GM19351 (cell line): ENCODE measurements at regions not wholly inside any gene's neighbourhood (a gene's known extent, or its start where the extent isn't known, plus 50 kb on each side); places are given as distances from the start of the nearest gene placed in this dataset.

ENCODE experiments used
- ATAC-seq: cut with Tn5 transposase; IDR thresholded peaks from one replicate; pipeline ENCODE4 v1.9.1; 2021; ENCODE audit warnings: mild to moderate bottlenecking, moderate library complexity; ENCODE audit not compliant: unreplicated experiment

DNA sequence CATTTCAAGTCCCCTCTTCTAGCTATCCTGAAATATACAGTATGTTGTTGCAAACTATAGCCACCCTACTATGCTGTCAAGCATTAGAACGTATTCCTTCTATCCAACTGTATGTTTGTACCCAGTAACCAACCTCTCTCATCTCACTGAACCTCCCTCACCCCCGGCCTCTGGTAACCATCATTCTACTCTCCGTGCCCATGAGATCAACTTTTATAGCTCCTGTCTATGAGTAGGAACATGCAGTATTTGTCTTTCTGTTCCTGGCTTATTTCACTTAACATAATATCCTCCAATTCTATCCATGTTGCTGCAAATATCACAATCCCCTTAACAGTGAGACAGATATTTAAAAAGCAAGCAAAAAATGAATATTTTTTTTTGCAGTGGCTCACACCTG is 196.9 kb downstream of the PAX1 start:
- no peak for ATAC-seq

DNA sequence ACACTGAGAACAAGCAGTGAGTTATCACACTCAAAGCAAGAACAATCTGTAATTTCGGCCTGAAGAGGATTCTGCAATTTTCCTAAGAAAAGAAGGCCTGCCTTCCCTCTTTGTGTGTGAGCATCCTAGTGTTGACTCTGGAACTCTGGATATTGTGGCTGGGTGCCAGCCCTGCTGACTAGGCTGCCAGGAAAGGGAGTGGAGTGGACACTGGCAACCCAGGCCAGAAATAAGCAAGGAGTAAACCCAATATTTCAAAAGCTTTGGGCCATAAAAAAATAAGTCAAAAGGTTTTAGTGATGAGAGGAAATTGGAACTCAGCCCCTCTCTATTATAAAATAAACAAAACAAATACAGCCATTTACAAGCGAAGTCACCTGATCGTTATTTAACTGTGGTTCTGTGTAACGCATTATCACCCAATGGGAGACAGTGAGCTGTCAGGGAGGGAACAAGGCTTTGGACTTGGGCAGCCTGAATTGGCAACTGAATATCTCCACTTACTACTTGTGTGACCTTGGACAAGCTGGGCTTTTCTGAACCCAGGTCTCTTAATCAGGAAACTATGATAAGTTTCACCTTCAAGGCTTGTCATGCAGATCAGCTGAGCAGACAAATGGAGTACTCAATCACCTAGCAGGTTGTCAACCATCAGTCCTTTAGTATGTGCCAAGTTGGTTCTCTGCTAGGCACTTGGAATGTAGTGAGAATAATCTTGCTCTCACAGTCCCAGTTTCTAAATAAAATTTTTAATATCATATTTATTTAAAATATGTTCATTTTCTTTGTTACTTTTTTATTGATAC is 196.2 kb downstream of the PAX1 start:
- no peak for ATAC-seq

DNA sequence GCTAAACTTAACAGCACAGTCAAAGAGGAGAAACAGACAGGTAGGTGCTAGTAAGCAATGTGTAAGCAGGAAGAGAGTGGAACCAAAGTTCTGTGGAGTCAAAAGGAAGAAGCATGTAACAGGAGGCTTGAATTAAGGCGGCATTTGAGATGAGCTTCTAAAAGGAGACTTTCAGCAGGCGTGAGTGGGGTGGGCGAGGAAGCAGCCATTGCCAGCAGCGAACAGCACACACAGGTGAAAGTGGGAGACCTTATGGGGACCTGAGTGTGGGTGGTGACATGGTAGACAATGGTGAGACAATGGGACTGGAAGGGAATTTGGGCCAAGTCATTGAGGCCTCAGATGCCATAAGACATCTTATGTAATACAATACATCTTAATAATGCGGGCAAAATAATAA is 195.0 kb downstream of the PAX1 start:
- no peak for ATAC-seq

DNA sequence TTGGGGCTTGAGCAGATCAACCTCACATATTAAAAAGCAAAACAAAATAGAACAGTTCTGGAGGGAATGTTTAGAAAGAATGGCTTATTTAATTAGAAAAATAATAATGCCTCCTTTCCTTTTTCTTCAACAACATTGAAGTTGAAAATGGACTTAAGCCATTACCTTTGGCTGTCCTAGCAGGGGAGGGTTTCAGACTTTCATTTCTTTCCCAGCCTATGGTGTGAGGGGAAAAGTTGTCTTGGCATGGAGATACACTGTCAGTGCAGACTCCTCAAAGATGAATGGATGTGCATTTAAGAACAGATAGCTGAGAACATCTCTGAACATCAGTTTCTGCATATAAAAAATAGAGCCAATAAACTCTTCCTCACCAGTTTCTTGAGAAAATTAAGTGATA is 169.5 kb downstream of the PAX1 start:
- ATAC-seq = no peak

DNA sequence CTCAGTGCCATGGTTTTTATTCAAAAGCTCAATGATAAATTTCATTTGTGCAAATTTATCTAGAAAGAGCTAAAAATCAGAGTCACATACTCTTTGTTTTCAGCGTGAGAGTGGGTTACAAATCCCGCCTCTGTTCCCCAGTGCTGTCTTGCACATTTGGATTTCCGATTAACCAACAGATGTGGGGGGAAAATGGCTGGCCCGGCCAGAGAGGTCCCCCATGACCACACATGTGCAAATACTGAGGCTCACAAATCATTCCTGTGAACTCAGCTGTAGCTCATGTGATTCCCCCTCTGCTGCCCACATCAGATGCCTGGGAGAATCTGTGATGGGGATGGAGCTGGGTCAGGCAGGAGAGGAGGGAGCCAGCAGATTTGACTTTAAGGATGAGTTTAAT is 168.7 kb downstream of the PAX1 start:
- no peak for ATAC-seq

DNA sequence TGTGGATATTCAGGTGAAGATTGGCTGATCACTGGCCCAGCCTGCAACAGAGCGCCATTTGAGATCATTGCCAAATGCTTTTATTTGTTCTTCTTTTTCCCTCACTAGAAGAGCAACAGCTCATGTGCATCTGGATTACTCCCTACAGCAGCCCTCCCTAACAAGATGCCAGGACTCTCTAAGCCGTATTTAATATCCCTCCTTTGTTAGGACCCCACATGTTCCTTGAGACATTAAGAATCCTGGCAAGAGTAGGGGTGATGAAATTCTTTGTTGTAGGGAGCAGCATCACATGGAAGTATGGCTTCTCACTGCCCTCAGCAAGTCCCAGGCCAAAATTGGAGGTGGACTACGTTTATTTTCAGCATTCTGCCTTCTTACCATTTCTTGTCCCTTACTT is 167.8 kb downstream of the PAX1 start:
- no peak for ATAC-seq

DNA sequence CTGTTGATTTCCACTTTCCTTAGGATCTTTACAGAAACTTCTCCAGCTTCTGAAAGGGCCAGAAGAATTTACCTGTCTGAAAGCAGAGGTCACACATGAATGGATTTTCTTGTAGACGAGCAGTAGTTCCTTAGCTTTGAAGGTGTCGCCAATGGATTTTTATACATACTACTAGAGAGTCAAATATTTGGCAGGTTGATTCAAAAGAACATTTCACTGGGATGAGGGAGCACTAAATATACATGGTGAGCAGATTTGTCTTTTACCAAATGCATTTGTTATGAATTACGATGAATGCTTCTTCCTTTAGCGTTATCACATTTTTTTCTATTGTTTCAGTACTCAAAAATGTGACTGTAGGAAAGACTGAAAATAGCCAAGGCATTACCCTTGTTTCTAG is 162.3 kb downstream of the PAX1 start:
- no peak for ATAC-seq

DNA sequence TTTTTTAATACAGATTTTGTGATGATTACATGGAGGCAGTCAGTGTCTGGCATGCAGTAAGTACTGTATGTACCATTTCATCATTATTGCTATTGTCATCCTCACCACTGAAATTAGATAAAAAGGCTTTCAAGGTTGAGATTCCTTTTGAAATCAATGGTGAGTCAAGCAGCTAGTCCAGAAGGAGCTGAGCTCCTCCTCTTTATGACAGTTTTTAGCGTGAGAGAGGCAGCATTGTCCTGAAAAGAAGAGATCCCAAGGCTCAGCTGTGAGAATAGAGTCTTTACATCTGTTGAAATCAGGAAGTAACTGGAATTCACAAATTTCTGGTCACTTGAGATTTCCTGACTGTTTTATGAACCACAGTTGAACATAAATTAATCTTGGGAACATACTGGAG is 161.9 kb downstream of the PAX1 start:
- ATAC-seq = no peak

DNA sequence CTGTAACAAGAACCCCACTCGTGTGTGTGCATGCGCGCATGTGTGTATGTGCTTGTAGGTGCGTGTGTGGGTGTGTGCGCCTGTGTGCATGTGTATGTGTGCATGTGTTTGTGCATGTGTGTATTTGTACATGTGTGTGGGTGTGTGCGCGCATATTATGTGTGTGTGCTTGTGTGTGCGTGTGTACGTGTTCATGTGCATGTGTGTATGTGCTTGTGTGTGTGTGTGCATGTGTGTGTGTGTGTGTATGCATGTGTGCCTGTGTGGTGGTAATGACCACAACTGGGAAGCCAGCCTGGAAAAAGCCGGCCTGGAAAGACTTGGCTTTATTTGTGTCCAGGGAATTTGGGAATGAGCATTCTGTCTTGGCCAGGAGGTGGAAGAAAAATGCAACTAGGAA is 157.5 kb downstream of the PAX1 start:
- no peak for ATAC-seq

DNA sequence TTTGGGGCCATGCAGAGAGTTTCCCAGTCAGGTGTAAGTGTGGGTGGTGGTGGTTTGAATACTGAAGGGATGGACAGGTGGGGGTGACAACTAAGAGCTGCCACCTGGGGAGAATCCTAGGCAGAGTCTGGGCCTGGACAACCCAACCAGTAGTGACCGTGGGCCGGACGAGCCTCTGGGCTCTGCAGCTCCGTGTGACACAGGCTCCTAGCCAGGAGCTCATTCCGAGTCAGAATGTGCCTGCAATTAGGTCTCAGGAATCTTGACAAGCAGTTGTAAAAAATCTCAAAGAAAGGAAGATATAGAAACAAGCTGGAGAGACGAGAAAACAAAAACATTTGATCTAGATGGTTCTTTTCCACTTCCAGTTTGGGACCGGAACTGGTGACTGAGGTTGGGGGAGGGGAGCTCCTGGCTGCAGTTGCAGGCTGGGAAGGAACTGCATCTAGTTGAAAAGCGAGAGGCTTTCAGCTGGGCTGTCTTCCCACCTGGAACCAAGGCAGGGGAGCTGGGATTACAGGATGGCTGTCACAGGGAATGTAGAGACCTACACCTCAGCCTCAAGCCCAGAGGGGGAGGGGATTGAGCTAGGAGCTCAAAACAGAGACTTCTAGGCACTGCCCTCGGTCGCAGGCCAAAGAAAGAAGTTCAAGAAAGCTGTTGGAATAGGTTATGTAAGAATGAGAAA is 156.9 kb downstream of the PAX1 start:
- ATAC-seq = no peak

DNA sequence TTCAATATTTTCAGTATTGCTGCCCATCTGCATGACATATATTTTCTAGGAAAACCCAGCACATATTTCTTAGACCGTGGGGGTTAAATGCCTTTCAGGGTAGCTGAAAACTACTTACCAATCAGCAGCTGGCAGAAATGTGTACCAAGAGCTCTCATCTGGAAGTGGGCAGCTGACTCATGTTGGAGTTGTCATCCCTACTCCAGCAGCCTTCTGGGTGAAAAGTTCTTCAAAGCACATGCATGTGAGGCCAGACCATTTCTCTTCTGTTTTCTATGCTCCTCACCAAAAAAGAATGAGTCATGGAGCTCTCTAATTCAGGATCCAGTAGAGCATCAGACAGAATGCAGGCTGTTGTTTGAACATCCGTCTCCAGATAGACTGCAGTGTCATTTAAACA is 135.5 kb downstream of the PAX1 start:
- no peak for ATAC-seq

DNA sequence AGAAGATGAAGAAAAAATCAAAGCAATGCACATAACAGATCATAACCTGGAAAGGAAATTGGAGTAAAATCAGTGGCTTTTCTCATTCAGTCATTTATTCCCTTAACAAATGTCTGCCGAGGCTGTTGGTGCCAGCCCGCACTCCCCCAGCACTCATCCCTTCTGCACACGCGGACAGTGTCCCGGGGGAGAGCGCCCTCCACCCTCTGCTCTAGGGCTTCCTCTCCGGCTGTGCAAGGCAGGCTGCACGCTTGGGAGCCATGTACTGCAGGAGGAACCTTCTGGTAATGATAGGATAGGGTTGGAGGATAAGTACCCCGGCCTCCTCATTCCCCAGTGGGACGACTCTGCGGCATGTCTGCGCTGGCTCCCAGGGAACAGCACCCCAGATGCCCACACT is 134.5 kb downstream of the PAX1 start:
- no peak for ATAC-seq

DNA sequence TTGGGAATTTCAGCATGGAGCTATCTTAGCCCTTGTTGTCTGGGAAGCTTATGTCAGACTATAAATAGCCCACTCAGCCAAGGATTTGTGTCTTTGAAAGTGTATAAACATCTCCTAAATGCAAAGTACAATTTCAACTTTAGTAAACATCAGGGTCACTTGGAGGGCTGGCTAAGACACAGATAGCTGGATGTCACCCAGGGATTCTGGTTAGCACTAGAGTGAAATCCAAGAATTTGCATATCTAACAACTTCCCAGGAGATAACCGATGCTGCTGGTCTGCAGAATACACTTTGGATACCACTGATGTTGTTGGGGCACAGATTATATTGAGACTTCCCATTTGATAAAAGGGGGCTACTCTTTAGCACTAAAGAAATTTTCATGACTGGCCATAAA is 130.9 kb downstream of the PAX1 start:
- ATAC-seq = no peak

DNA sequence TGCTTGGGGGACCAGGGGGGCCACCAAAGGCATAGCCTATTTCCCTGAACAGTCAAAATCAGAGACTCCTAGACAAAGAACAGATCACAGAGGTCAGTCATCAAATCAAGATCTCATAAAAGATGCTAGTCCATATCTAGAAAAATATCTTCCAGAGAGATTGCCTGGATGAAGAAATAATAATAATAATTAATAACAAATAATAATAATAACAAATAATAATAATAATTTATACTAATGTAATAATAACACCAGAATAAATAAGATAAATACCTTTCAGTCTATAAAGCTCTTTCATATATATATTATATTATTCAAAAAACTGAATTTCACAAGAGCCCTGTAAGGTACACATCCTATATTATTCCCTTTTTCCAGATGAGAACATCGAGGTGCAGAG is 129.6 kb downstream of the PAX1 start:
- ATAC-seq = no peak

DNA sequence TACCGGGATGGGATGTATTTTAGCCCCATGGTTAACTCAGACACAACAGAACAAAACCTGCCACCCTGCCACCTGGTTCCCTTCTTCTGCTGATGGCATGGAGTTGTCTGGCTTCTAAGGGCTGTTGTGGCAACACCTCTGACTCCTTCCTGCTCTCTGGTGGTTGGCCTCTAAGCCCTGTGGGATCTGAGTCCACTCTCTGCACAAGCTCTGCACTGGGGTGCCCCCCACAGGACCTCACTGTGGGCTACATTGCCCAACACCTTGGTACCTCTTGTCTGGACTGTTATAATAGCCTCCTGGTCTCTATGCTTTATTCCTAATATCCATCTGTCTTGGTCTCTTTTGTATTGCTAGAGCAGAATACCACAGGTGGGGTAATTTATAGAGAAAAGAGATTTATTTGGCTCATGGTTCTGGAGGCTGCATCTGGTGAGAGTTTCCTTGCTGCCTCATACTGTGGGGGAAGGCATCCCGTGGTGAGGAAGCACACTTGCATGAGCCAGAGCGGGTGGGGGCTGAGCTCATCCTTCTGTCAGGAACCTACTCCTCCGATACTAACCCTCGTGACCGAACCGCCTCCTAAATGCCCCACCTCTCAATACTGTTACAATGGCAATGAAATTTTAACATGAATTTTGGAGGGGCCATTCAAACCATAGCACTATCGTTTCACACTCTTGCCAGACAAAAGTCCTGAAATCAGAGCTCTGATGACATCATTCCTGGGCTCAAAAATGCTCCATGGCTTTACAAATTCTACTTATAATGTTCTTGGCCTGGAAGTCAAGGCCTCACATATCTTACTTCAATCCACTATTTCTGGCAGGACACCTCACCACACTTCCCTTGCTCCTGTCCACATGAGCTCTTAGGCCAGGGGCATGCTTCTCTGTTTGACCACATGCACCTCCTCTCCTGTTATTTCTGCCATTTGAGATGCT is 127.2 kb downstream of the PAX1 start:
- no peak for ATAC-seq

DNA sequence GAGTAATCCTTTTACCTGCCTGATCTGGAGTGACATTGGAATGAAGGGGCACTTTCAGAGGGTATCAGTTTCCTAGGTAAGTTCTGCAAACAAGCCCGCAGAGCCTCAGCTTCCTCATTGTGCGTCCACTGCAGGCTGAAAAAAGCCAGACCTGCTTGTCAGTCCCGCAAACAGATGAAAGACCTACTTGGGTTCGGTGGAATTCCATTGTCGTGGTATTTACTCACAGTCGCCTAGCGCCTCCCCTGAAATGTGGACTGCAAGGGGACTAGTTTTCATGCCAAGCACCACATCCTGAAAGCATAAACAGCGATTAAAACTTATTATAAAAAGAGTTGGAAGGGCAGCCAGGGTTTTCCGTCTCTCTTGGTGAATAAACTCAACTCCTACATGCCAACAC is 121.5 kb downstream of the PAX1 start:
- ATAC-seq = no peak

DNA sequence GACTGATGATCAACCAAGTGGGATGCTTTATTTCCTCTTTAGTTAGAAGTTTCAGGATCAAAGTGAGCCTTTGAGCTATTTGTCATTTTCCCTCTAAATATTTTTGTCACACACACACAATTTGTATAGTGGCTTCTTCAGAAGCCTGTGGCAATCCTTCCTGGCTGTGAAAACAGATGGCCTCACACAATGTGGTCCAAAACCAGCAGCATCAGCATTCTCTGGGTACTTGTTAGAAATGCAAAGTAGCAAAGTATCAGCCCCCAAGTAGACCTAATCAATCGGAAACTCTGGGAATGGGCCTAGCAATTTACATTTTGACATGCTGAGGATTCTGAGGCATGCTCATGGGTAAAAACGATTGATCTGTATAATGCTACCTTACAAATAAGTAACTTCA is 115.9 kb downstream of the PAX1 start:
- no peak for ATAC-seq

DNA sequence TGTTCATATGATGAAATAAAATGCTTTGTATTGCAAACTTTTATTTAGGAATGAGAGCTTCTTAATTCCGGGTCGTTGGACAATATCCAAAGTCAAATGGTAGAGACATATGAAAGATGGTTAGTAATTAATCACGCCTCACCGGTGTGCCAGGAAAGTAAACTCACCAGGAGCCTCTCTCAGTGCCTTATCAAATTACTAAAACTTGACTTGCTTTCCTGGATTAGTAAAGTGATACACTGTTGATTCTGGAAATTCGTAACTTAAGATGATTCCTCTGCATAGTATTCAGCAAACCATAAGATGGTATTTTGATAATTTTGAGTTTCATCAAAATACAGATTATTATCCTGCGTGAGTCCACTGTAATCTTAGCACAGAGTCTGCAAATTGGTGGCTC is 115.2 kb downstream of the PAX1 start:
- ATAC-seq = no peak

DNA sequence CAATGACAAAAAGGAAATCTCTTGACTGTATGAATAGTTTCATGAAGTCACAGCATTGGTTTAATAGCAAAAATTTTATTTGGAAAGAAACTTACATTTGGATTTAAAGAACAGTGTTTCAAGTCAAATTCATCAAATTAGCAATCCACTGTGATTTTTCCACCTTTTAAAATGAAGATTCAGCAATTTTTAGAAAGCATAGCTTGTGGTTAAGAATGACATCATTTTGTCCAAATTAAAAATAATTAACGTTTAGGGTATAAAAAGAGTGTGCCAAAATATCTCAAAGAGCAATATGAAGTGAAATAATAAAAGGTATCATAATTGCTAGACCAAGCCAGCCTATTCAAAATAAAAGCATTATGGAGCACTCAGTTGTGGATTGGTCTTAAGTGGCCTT is 114.6 kb downstream of the PAX1 start:
- no peak for ATAC-seq

DNA sequence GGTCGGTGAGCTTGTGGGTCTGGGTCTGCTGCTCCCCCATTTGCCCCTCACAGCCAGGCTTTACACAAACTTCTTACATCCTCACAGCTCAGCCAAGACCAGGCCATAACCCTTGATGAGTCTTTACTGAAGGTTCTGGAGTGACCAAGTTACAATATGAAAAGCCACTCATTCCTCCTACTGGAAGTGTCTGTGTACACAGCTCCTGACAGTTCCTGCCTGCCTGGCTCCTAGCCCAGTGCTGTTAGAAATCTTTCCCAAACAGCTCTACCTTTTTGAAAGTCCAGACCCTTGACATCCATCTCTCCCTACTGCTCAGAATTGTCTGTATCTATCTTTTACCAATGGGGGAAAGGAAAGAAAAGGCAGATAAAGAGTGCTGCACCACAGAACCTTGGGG is 106.9 kb downstream of the PAX1 start:
- ATAC-seq = no peak

DNA sequence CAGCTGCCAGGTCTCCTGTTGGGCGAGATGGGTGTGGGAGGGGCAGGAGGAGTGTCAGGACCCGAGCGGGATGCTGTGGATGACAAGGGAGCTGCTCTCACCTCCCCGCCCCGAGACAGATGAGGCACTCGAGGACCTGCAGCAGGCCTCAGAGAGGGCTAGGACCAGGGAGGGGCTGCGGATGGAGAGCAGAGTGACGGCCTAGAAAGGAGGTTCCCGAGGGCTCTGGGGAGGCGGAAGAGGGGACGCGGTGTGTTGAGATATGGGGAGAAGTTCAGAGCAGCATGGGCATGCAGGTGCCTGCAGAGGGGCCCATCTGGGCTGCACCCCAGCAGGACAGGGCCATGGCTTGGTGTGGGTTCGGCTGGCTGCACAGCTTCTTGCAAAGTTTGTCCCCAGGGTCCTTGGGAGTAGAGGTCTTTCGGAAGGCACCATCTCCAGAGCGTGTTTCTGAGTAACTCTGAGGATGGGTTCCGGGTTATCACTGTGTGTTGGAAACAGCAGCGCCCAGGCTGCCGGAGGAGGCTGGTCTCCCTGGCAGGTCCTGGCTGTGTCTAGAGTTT is 104.6 kb downstream of the PAX1 start:
- no peak for ATAC-seq
